Left kidney (tissue), 1 donor: ENCODE measurements at regions not wholly inside any gene's neighbourhood (a gene's known extent, or its start where the extent isn't known, plus 50 kb on each side); places are given as distances from the start of the nearest gene placed in this dataset.

Experiments
- DNase-seq: peaks from one replicate; pipeline ENCODE4 v3.0.0-alpha.2; 2013

DNA sequence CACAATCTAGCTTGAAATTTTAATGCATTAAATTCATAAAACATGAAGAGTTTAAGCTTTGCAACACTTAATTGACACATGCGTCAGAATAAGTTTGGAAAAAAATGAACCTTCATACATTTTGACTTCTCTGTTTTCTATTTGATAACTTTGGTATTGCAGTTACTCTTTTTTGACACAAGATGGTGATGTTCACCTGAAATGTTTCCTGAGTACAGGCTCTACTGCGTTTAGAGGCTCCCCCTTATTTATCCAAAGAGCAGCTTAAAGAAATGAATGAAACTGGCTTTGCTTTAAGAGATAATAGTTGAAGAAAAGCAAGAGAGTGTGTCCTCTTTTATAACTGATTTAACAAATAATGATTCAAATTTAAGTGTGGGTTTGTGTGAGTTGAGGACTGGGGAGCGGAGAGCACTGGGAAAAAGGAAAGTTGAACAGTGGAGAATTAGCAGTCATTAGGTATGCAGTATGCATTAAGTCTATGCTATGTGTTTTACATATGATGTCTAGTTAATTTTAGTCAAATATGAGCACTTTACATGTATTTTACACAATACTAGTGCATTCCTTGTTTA lies 180.6 kb upstream of the NUDT6 start:
- no peak for DNase-seq

DNA sequence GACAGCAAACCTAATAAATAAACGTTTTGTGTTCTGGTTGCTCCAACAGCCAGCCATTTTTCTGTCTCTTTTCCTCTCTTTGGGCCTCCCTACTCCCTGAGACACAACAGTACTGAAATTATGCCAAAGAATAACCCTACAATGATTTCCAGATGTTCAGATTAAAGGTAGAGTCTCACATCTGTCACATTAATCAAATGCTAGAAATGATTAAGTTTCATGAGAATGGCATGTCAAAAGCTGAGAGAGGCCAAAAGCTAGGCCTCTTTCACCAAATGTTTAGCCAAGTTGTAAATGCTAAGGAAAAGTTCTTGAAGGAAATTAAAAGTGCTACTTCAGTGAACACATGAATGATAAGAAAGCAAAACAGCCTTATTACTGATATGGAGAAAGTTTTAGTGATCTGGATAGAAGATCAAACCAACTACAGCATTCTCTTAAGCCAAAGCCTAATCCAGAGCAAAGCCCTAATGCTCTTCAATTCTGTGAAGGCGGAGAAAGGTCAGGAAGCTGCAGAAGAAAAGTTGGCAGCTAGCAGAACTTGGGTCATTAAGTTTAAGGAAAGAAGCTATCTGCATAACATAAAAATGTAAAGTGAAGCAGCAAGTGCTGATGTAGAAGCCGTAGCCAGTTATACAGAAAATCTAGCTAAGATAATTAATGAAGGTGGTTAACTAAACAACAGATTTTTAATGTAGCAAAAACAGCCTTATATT lies 182.1 kb upstream of the NUDT6 start:
- DNase-seq = no peak

DNA sequence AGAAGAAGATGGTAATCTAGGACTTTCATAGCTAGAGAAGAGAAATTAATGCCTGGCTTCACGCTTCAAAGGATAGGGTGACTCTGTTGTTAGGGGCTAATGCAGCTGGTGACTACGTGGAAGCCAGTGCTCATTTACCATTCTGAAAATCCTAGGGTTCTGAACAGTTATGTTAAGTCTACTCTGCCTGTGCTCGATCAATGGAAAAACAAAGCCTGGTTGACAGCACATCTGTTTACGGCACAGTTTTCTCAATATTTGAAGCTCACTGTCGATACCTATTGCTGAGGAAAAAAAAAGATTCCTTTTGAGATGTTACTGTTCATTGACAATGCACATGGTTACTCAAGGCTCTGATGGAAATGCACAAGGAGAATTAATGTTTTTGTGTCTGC lies 182.6 kb upstream of the NUDT6 start:
- DNase-seq = no peak

DNA sequence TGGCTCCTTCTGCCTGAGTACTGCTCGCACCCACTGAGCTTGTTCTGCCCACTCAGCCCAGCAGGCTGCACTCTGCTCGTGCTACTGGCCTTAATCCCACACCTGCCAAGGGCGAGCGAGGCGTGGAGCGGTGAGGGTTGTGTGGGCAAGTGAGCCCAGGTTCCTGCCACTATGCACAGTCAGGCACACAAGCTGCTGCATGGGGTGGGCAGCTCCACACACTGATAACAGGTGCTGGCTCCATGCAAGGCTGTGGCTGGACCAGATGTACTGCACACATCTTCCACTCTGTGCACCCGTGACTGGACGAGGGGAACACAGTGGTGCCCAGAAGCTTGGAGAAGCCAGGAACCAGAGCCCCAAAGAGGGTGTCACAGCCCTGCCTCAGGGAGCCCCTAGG lies 184.3 kb upstream of the NUDT6 start:
- DNase-seq = no peak

DNA sequence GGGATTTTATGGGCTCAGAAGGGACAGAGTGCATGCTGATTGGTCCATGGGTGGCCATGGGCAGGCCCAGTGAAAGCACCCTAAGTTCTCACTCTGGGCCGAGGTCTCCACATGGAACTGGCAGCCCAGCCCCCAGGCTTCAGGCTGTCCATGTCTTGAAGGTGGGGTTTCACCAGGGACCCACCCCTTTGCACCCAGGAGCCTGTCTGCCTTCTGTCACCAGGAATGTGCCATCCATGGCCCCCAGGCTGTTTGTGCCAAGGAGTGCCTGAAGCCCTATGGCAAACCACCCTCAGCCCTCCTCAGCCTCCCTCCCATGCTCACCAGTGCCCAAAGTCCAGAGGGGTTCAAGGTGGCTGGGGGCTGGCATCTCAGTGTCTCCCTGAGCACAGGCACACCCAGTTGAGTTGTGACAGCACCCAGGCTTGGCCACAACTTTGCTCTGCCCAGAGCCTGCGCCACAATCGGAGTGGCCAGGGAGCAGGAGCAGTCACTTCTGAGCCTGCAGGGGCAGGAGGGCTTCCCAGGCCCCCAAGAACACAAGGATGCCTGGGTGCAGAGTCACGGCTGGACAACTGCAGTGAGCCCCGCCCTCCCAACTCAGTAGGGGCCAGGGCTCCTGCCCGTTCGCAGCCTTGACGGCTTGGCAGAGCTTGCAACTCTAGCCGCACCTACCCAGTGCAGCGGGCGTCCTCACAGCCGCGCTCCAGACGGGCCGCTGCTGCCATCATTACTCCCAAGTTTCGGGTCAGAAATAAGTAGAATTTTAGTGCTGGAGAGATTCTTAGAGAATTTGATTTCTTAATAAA lies 185.3 kb upstream of the NUDT6 start:
- DNase-seq = no peak

DNA sequence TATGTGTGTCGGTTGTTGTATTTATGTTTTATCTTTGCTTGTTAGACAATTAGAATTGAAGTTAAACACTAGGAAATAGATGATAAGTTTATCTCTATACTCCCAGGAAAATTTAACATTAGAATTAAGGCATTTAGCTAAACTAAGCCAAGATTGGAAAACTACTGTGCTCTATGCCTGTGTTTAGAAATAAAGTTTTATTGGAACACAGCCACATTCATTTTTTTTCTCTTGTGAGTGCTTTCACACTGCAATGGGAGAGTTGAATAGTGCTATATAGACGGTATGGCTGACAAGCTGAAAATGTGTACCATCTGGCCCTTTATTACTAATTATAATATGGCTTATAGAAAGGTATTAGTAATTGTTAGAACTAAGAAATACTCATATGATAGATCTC lies 186.7 kb upstream of the NUDT6 start:
- DNase-seq = no peak

DNA sequence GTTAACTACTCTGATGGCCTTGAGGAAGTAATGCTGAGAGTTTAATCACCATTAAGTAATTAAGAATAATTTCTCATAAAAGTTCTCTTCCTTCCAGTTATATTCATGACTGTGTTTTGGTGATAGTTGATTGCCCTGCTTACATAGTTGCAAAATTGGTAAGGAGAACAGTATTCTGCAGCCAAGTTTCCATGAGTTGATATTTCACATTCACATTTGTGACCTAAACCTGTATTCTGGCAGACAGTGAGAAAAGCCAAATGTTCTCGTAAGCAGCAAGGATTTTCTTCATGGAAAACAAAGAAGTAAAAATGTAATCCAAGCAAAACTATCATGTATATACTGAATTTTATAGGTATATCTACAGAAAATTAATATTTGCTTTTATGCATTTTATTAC lies 187.8 kb upstream of the NUDT6 start:
- DNase-seq = no peak

DNA sequence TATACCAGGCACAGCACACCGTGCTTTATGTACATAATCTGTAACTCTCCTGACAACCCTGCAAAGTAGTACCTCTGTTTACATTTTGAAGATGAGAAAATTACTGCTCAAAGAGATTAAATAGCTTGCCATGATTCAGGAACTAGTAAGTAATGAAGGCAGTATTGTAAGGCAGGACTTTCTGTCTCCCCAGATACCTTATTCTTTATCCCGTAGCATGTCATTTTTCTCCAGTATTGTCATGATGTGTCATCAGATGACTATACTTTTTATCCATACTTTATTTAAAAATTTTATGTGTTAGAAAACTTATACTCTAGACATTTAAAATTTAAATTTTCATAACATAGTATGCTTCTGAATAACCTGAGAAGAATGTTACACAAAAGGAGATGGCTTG lies 188.3 kb upstream of the NUDT6 start:
- DNase-seq = no peak

DNA sequence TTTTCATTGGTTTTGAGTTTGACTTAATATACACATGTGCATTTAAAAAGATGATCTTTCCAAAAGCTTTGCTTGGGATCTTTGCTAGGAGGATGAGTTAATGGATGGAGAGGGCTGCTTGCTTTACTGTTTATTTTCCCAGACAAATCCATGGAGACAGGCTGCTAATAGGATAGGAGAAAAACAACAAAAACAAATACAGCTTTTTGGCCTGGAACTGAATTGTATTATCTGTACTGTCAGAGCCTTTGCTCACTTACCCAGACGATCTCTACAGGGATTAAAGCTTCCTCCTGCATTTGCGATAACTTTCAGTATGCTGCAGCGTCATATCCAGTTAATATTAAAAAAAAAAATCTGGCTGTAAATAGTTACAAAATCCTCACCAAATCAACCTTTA lies 190.8 kb upstream of the NUDT6 start:
- DNase-seq = no peak

DNA sequence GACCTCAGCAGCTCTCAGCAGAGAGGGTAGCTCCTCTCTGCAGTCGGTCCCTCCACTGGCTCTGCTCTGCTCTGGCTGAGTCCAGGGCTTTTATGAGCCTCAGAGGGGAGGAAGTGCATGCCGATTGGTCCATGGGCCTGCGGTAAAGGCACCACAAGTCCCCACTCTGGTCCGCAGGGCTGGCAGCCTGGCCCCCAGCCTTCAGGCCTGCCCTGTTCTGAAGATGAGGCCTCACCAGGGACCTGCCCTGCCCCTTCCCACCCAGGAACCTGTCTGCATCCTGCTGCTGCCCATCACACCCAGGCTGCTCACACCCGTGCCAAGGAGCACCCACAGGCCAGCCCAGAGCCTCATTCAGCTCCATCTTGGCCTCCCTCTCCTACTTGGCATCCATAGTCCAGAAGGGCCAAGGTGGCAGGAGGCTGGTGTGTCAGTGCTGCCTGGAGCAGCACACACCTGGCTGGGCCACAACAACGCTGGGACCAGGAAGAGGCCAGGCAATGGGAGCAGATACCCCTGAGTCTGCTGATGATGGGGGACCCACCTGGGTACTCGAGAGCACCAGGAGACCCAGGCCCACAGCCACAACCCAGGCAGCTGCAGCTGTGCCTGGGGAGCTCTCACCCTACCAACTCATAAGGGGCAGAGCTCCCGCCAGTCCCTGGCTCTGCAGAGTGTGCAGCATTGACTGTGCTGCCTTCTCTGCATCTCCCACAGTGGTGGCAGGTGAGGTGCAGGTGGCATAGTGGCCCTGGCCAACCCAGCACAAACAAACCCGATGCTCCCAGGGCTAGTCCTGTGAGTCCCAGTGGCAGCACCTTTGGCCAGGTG lies 191.9 kb upstream of the NUDT6 start:
- DNase-seq = no peak

DNA sequence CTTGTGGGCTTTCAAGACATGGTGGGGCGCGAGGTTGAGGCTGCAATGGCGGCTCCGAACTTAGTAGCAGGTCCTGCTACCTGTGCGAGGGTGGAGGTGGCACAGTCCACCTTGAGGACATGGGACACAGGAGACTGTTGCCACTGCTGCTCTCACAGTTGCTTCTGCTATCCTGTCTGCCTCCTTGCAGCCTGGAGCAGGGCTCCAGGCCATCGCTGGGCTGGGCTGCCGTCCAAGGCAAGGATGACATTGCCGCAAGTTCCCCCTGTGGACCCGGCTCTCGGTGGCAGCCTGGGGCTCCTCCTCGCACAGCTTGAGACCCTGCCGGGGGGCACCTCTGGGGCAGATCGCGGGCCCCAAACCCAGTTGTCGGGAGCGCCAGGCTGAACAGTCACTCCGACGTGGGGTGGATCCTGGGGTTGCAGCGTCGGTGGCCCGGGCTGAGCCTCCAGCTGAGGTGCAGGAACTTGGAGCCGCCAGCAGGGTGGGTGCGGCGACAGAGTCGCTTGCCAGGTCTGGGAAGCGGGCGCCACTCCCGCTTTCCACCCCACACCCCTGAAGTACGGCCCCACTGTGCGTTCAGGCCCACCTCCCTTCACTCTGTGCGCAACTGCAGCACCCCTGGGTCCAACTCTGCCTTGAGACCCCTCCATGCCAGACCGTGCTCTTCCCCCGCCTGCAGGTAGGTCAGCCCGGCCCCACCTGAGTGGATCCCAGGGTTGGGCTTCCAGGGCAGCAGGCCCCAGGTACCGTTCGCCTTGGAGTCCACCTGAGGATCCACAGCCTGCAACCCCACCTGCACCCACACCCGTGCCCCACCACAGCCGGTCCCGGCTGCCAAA lies 192.7 kb upstream of the NUDT6 start:
- no peak for DNase-seq

DNA sequence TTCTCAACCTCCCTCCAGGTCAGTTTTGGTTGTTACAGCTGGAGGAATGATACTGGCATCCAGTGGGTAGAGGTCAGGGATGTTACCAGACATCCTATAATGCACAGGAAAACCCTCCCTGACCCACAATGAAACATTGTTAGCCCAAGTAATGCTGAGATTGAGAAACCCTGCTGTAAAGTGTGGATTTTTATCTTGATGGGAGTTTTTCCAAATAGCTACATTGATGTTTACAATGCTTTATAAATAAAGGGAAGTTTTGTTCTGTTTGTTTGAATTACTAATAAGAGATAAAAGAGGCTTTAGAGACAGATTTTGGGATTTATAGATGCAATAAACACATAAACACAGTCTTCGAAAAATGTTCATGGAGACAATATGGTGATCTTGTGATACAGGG lies 194.0 kb upstream of the NUDT6 start:
- no peak for DNase-seq

DNA sequence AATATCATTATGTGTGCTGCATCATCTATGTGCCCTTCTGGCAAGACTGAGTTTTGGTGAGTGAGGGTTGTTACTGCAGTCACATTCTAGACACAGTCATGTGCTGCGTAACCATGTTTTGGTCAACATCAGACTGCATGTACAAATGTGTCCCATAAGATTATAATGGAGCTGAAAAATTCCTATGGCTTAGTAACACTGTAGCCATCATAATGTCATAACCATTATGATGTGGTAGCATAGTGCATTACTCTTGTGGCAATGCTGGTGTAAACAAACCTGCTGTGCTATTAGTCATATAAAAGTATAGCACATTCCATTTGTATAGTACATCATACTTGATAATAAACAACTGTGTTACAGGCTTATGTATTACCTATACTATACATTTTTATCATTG lies 198.1 kb upstream of the NUDT6 start:
- DNase-seq = no peak

DNA sequence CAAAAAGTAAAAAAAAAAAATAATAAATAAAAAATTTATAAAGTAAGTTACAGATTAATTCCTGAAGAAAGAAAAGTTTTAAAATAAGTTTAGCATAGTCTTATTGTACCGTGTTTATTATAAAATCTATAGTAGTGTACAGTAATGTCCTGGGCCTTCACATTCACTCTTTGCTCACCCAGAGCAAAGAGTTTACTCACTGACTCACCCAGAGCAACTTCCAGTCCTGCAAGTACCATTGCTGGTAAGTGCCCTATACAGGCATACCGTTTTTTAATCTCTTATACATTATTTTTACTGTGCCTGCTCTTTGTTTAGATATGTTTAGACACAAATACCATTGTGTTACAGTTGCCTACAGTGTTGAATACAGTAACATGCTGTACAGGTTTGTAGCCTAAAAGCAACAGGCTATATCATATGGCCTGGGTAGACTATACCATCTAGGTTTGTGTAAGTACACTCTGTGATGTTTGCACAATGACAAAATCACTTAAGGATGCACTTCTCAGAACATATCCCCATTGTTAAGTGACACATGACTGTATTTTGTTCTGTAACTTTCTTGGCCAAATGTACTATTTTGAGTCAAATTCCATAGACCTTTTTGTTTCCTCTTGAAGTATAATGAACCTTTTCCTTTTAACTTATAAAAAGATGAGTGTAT lies 199.0 kb upstream of the NUDT6 start:
- no peak for DNase-seq

DNA sequence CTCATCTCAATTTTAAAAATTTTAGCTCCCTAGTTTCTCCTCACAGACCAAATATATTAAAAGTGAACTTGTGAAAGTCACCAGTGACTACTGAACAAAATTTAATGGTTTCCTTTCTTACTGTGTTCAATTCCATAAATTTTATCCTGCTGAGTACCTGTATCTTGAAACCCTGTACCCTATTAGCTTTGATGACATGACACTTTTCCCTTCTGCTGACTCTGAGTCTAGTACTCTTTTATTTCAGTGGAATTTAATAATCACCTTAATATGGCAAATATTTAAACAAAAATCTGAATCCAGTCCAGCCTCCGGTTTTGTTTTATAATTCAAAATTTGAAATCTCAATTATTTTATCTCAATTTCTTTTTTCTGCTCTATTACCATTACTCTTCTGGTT lies 203.1 kb upstream of the NUDT6 start:
- DNase-seq = no peak

DNA sequence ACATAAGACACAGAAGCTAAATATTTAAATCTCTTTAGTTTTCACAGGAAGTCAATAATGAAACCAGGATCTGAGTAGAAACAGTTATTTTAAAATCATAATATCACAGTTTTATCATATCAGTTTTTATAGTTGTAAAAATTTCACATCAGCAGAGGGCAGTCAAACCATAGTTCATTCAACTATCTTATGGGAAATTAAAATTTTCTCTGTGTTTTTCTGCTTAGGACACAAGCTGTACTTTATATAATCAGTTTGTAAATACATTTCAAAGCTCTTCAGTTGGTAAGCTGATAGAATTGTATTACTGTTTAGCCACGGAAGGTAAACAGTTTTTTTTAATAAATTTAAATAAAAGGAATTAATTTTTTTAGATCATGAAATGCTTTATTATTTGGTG lies 204.8 kb upstream of the NUDT6 start:
- no peak for DNase-seq

DNA sequence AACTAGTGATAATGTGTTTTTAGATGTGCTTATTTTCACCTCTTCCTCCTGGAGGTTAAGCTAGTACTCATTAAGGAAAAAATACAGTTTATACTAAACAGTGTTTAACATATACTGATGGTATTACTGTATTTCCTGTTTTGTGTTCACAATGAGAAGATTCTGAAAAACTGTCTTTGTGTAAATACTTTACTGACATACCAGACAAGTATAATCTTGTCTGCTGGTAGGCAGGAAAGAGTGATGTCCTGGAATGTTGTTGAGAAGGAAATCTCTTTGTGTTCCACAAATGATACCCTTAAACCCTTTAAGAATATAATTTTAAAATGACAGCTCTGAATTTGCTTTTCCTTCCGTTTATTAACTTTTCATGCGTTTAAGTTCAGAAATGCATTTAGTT lies 205.5 kb upstream of the NUDT6 start:
- DNase-seq = no peak

DNA sequence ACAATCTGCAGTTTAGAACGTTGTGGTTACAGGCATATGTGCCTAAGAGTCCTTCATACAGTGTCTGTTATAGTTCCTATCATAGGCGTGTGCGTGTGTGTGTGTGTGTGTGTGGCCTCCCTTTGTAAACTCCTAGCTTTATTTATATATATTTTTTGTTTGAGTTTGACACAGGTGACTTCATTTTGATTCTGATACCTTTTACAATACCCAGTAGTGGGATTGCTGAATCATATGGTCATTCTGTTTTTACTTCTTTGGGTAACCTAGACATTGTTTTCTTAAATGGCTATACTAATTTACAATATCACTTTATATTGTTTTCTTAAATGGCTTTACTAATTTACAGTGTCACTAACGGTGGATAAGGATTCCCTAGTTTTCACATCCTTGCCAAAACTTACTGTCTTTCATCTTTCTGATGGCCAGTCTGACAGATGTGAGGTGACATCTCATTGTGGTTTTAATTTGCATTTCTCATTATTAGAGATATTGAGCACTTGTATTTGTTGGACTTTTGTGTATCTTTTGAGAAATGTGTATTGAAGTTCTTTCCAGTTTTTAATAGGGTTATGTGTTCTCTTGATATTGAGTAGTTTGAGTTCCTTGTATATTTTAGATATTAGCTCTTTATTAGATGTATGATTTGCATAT lies 211.1 kb upstream of the NUDT6 start:
- no peak for DNase-seq

DNA sequence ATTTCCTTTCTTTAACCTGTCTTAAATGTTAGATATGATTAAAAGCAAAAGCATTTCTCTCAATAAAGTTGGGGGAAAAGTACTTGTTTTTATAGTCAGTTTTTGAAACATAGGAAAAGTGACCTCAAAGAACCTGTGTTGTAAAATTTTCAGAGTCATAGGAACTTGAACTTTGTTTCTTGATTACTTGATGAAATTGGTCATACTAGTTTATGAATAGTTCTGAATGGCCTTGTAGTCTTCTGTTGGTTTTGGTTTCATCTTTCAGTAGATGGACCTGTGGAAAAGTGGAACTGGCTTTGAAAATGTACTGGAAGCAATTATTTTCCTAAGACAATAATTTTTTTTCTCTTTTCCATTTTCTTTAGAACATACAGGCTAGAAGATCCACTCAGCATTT lies 222.2 kb upstream of the NUDT6 start:
- no peak for DNase-seq

DNA sequence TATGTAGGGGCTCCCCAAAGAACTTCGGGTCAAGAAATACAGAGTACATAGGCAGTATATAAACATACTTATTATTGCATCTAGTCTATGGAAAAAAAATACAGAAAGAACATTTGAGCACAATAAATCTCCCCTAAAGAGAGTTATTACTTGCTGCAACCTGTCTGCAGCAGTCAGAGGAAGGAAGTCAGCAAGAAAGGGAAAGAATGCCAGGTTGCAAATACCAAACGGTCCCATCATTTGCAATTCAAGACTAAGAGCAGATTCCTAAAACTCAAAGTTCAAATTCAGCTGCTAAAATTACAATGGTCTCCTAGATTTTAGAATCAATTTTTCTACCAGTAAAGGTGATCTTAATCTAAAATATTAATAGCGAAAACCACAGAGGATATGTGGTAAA lies 236.2 kb upstream of the NUDT6 start:
- DNase-seq = no peak

DNA sequence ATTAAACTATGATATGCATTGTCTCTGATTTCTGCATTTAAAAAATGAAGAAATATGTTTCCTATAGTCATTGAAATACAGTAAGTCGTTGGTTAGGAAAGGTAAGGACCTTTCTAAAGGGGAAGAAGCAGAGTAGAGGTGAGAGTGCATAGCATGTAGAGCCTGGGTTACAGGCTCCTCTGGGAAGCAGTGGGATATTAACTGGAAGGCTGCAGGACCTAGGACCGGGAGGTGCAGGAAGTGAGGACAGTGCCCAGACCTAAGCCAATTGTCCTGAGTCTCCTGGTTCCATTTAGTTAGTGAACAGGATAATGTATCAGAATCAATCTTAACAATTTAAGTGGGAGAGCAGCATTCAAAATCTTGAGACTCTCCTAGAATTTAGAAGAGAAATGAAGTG lies 237.1 kb upstream of the NUDT6 start:
- no peak for DNase-seq
